GM12892 (cell line): ENCODE measurements at regions not wholly inside any gene's neighbourhood (a gene's known extent, or its start where the extent isn't known, plus 50 kb on each side); places are given as distances from the start of the nearest gene placed in this dataset.

ENCODE experiments used
- POLR2A ChIP-seq: IDR thresholded peaks from 2 replicates; pipeline ENCODE4 v1.6.1; 2011; ENCODE audit warnings: low read depth, low read length, control low read depth
- POLR2AphosphoS5 ChIP-seq: IDR thresholded peaks from 2 replicates; pipeline ENCODE4 v1.6.1; 2011; ENCODE audit warnings: low read depth, low read length, control low read depth
- TAF1 ChIP-seq: IDR thresholded peaks from 2 replicates; pipeline ENCODE4 v1.6.1; 2011; ENCODE audit warnings: low read depth, mild to moderate bottlenecking, control low read depth, low read length, borderline replicate concordance

- TF ChIP-seq POLR2AphosphoS5 = no peak
- TF ChIP-seq POLR2A = no peak
- no peak for TF ChIP-seq TAF1
These were observed 144.1 kb upstream of the STK17B start for GRCh38 chr2:196315388-196316049.
